ENCODE measurements at regions not wholly inside any gene's neighbourhood (a gene's known extent, or its start where the extent isn't known, plus 50 kb on each side); places are given as distances from the start of the nearest gene placed in this dataset.
A peak's percentile ranks its signal among the peaks of the same experiment; 100 is the strongest.
"Not testable (repeated sequence)": the region's sequence is repeated elsewhere in the genome, so short reads cannot be mapped to it uniquely, and the experiment has no call there.

DNA sequence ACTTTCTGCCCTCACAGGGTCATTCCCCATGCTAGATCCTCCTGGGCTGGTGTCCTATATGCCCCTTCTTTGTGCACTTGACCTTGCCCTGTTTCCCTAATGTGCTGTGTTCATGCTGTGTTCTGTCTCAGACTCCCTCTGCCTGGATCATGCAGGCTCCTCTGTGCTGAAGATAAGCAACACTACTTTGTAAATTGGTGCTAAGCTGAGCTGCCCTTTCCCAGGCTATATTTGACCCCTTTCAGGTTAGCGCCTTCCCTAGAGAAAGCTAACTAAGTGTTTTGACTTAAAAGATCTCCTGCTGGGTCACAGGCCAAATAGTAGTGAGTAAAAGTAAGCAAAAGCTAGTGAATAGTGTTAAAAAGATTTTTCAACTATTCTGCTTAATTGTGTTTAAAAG, 257.2 kb upstream of the RGPD4 start:
- TF ChIP-seq EZH2phosphoT487 (IDR thresholded peaks at IDR 0.05; ENCODE audit: low read depth): no peak
- TF ChIP-seq, protein P1, sequence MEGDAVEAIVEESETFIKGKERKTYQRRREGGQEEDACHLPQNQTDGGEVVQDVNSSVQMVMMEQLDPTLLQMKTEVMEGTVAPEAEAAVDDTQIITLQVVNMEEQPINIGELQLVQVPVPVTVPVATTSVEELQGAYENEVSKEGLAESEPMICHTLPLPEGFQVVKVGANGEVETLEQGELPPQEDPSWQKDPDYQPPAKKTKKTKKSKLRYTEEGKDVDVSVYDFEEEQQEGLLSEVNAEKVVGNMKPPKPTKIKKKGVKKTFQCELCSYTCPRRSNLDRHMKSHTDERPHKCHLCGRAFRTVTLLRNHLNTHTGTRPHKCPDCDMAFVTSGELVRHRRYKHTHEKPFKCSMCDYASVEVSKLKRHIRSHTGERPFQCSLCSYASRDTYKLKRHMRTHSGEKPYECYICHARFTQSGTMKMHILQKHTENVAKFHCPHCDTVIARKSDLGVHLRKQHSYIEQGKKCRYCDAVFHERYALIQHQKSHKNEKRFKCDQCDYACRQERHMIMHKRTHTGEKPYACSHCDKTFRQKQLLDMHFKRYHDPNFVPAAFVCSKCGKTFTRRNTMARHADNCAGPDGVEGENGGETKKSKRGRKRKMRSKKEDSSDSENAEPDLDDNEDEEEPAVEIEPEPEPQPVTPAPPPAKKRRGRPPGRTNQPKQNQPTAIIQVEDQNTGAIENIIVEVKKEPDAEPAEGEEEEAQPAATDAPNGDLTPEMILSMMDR (IDR thresholded peaks at IDR 0.05; ENCODE audit: low read depth, low read length): no peak
- H3K9ac ChIP-seq (ENCODE audit: low read length): no peak overlapping the region

DNA sequence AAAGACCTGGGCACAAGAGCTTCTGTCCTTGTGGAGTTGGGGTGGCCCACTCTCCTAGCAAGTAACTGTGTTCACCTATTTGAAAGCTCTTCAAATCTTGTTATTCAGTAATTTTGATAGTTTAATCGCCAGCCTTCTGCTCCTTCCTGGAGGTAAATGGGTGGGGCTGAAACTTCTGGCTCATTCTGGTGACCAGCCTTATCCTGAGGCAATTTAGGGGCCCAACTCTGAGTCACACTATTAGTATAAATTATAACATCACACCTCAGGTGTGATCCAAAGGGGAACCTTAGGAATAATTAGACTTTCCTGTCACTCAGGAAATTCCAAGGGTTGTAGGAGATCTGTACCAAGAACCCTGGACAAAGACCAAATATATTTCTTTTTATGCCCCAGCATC, 255.8 kb upstream of the RGPD4 start:
- Histone ChIP-seq H3K27ac (ENCODE audit: low read length) (no peak overlapping the region), H3K9me3 (ENCODE audit: insufficient read depth, low read length) (no peaks in the 10 kb centered on the region), H3K4me2 (ENCODE audit: low read length) (no peak overlapping the region), H3K27me3 (ENCODE audit: low read depth, low read length) (no peaks in the 10 kb centered on the region), H2AFZ (ENCODE audit: low read depth, low read length) (no peak overlapping the region), H3K9ac (ENCODE audit: low read length) (no peak overlapping the region), H3K79me2 (ENCODE audit: low read length) (no peaks in the 10 kb centered on the region), H4K20me1 (ENCODE audit: insufficient read depth, low read length) (no peaks in the 10 kb centered on the region), H3K4me1 (ENCODE audit: low read length) (no peaks in the 10 kb centered on the region), H3K36me3 (replicated peaks; ENCODE audit: low read depth, low read length) (no peaks in the 10 kb centered on the region), H3K4me3 (ENCODE audit: low read length) (no peak overlapping the region)
- no peak for TF ChIP-seq EZH2phosphoT487 (IDR thresholded peaks at IDR 0.05; ENCODE audit: low read depth)
- TF ChIP-seq, protein P1 (IDR thresholded peaks at IDR 0.05; ENCODE audit: low read depth, low read length): no peak

More for the DNA sequence above, 257.2 kb upstream of the RGPD4 start:
- H3K27me3 ChIP-seq (ENCODE audit: low read depth, low read length): no peaks in the 10 kb centered on the region
- H3K4me2 ChIP-seq (ENCODE audit: low read length): no peak overlapping the region
- H3K36me3 ChIP-seq (replicated peaks; ENCODE audit: low read depth, low read length): no peaks in the 10 kb centered on the region
- H3K27ac ChIP-seq (ENCODE audit: low read length): no peak overlapping the region
- H3K79me2 ChIP-seq (ENCODE audit: low read length): no peaks in the 10 kb centered on the region
- H3K4me1 ChIP-seq (ENCODE audit: low read length): no peaks in the 10 kb centered on the region
- H3K9me3 ChIP-seq (ENCODE audit: insufficient read depth, low read length): no peaks in the 10 kb centered on the region
- H3K4me3 ChIP-seq (ENCODE audit: low read length): no peak overlapping the region
- H2AFZ ChIP-seq (ENCODE audit: low read depth, low read length): no peak overlapping the region
- H4K20me1 ChIP-seq (ENCODE audit: insufficient read depth, low read length): no peaks in the 10 kb centered on the region

GRCh38 chr2:107572890-107573289, 253.8 kb upstream of the RGPD4 start:
- H3K9ac ChIP-seq (ENCODE audit: low read length); H3K4me1 ChIP-seq (ENCODE audit: low read length); H3K4me2 ChIP-seq (ENCODE audit: low read length); H3K9me3 ChIP-seq (ENCODE audit: insufficient read depth, low read length); H3K36me3 ChIP-seq (replicated peaks; ENCODE audit: low read depth, low read length); H2AFZ ChIP-seq (ENCODE audit: low read depth, low read length); H3K27ac ChIP-seq (ENCODE audit: low read length); H3K79me2 ChIP-seq (ENCODE audit: low read length); H3K4me3 ChIP-seq (ENCODE audit: low read length); H3K27me3 ChIP-seq (ENCODE audit: low read depth, low read length); H4K20me1 ChIP-seq (ENCODE audit: insufficient read depth, low read length): not testable (repeated sequence)
- TF ChIP-seq, protein P1 (IDR thresholded peaks at IDR 0.05; ENCODE audit: low read depth, low read length): 0 out of 2 replicates have a peak, but pooled peaks have one; percentile 16

- no peaks in the 10 kb centered on the region for H3K79me2 ChIP-seq (ENCODE audit: low read length)
- H3K4me1 ChIP-seq (ENCODE audit: low read length): no peaks in the 10 kb centered on the region
- TF ChIP-seq EZH2phosphoT487 (IDR thresholded peaks at IDR 0.05; ENCODE audit: low read depth): no peak
- TF ChIP-seq, protein P1 (IDR thresholded peaks at IDR 0.05; ENCODE audit: low read depth, low read length): no peak
- no peaks in the 10 kb centered on the region for H3K36me3 ChIP-seq (replicated peaks; ENCODE audit: low read depth, low read length)
- H3K4me2 ChIP-seq (ENCODE audit: low read length): no peak overlapping the region
- H3K9me3 ChIP-seq (ENCODE audit: insufficient read depth, low read length): no peaks in the 10 kb centered on the region
- no peak overlapping the region for H3K27ac ChIP-seq (ENCODE audit: low read length)
- no peak overlapping the region for H2AFZ ChIP-seq (ENCODE audit: low read depth, low read length)
- H3K9ac ChIP-seq (ENCODE audit: low read length): no peak overlapping the region
- H4K20me1 ChIP-seq (ENCODE audit: insufficient read depth, low read length): no peaks in the 10 kb centered on the region
- H3K4me3 ChIP-seq (ENCODE audit: low read length): no peak overlapping the region
- no peaks in the 10 kb centered on the region for H3K27me3 ChIP-seq (ENCODE audit: low read depth, low read length)
Measured at GRCh38 chr2:107576991-107577390, 249.7 kb upstream of the RGPD4 start.
